Non-pigmented ciliary epithelial cell (primary cell): ENCODE measurements at regions not wholly inside any gene's neighbourhood (a gene's known extent, or its start where the extent isn't known, plus 50 kb on each side); places are given as distances from the start of the nearest gene placed in this dataset.
"Not testable (repeated sequence)": the region's sequence is repeated elsewhere in the genome, so short reads cannot be mapped to it uniquely, and the experiment has no call there.

Experiments used
- DNase-seq: peaks from one replicate; pipeline ENCODE4 v3.0.0-alpha.2; 2010; ENCODE audit warnings: low read depth

DNA sequence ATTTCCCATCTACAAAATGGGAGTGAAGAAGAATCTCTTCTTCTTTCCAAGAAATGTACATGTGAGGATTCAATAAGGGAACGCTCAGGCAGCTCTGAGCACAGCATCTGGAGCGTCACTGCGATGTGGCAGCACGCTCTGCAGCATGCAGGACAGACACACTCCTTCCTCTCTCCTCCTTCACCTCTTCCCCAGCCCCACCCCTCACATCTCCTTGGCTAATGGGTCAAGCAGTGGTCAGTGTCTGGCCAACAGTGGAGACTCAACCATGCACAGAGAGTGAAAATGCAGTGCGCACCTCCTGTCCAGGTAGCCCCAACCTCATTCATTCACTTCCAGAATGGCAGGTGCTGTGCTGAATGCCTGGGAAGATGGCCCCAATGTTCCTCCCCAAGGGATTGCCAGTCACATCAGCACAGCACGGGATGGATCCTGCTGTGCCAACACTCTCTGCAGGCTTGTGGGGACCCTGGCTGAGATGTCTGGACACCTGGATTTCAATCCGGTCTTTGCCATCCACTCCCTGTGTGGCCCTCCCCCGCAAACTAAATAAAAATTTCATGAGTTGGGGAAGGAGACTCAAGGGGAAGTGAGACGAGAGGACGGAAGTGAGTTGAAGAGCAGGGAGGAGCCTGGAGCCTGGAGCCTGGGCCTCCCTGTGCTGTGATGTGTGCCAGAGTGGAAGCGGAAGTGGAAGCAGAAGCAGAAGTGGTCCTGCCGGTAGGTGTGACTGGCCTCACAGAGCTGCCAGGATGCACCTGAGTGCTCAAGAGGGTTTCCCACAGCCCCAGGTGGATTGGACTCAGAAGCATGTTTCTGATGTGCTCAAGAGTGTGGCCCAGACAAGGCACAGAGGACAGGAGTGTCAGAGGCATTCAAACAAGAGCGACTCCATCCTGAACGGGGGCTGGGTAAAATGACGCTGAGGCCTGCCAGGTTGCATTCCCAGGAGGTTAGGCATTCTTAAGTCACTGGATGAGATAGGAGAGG lies 163.9 kb downstream of the SMAD6 start:
- DNase-seq = no peak

DNA sequence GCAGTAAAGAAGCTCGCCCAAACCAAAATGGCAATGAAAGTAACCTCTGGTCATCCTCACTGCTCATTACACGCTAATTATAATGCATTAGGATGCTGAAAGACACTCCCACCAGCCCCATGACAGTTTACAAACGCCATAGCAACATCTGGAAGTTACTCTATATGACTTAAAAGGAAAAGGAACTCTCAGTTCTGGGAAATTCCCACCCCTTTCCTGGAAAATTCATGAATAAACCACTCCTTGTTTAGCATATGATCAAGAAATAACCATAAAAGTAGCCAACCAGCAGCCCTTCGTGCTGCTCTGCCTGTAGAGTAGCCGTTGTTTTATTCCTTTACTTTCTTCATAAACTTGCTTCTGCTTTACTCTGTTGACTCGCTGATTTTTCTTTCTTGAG lies 164.6 kb downstream of the SMAD6 start:
- DNase-seq = no peak

DNA sequence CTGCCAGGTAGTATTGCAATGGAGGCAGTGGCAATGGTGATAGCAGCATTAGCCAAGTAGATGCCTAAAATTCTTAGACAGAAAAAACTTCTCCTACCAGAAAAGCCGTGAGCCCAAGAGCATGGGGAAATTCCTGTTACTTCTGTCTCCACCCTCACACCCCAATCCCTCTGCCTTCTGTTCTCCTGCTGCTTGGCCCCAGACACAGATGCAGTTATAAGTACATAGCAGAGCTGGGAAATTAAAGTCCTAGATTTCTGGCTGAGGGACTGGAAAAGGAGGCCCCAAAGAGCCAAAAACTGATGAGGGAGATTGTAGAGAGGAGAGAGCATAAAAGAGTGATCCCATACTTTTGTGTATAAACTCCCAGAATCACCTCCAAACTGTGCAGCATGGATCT lies 166.9 kb downstream of the SMAD6 start:
- no peak for DNase-seq

DNA sequence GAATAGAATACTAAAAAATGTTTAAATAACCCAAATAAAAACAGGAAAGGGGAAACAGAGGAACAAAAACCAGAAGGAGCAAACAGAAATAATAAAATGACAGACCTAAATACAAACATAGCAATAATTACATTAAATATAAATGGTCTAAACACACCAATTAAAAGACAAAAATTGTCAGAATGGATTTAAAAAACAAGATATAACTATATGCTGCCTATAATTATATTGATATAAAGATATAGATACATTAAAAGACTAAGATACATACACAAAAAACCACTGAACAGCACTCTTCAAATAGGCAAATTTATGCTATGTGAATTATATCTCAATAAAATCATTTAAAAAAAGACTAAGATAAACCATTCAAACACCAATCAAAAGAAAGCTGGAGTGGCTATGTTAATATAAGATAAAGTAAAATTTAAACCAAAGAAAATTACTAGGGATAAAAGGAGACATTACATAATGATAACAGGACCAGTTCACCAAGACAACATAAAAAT lies 168.9 kb downstream of the SMAD6 start:
- DNase-seq = no peak

- DNase-seq = no peak
These were observed 170.4 kb downstream of the SMAD6 start for GRCh38 chr15:66872405-66872804.

GRCh38 chr15:66873331-66873730 lies 171.3 kb downstream of the SMAD6 start:
- not testable (repeated sequence) for DNase-seq

DNA sequence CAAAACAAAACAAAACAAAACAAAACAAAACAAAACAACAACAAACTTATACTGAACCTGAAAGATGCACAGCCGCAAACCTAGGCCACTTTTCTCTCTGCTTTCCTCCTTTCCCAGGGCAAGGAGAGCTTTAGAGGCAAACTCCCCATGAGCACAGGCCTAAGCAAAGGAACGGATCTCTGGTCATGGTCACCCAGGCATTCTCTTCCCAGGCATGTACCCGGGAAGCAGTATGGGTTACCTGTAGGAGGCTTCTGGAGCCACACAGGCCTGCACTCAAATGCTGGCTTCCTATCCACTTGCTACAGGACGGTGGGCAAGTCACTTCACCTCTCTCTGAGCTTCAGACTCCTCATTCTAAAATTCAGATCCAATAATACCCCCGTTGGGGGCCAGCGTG lies 171.8 kb downstream of the SMAD6 start:
- no peak for DNase-seq

DNA sequence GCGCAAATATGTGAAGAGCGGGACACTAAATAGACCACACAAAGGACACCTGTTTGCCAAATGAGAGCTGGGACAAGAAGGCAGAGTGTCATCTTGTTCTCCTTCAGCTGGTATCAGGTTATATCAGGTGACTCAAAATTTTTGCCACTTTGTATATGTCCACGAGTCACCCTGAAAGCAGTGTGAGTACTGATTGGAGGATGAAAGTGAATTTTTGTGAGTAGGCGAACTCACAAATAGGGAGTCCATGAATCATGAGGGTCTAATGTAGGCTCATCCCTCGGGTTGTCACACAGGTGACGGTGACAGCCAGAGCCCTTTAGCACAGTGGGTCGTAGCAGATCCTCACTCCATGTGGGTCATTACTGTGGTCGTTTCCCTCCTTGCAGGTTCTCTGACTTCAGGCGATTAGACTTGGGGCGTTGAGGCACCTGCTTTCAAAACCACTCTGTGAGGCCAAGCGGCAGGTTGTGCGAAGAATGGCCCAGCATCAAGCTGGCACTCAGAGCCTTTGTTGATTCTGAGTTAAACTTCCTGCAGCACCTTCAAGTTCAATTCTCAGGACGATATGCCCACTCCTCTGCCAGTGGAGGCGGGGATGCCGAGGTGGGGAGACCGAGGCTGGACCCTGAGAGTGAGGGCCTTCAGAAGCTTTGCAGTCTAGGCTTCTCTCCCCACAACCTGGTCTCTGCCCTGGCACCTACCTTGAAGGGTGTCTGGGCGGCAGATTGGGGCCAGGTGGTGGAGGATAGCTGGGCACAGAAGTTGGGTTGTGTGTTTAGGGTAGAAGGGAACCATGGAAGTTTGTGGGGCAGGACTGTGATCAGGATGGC lies 173.8 kb downstream of the SMAD6 start:
- DNase-seq = no peak

GRCh38 chr15:66876421-66876730 lies 174.3 kb downstream of the SMAD6 start:
- DNase-seq = no peak

GRCh38 chr15:66876731-66877476 lies 174.9 kb downstream of the SMAD6 start:
- DNase-seq = no peak

GRCh38 chr15:66877477-66878271 lies 175.6 kb downstream of the SMAD6 start:
- no peak for DNase-seq

GRCh38 chr15:66878761-66879160 lies 176.7 kb downstream of the SMAD6 start:
- DNase-seq = no peak

GRCh38 chr15:66879531-66880368 lies 177.7 kb downstream of the SMAD6 start:
- no peak for DNase-seq

GRCh38 chr15:66880380-66881155 lies 178.5 kb downstream of the SMAD6 start:
- no peak for DNase-seq

DNA sequence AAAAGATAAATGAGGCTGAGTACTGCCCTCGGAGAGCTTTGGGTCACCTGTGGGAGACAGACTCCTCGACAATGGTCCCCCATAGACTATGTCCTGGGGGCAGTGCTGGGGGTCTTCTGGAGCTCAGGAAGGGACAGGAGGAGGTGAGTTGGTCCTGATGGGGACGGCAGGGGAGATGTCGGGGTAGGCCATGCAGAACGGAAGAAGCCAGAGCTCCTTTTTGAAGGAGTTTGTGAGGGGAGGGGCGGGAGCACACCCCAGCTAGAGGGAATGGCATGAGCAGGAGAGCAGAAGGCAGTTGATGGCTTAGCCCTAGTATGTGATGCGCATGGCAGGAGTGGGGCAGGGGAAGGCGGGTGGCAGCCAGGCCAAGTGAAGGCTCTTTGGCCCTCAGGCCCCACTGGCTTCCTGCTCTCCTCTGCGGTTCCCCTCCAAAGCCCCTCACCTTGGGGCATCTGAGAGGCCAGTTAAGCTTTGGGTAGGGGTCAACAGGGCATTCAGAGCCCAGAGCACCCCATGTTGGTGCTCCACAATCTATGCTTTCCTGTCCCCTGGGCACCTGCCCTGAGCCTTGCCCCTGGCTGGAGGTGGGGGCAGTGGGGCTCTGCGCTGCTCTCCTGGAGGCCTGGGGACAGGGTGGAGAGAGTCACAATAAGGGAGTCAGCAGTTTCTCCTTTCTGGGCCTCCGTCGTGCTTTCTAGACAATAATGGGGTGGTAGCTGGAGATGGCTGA lies 179.3 kb downstream of the SMAD6 start:
- no peak for DNase-seq

GRCh38 chr15:66882251-66883020 lies 180.4 kb downstream of the SMAD6 start:
- DNase-seq = no peak

DNA sequence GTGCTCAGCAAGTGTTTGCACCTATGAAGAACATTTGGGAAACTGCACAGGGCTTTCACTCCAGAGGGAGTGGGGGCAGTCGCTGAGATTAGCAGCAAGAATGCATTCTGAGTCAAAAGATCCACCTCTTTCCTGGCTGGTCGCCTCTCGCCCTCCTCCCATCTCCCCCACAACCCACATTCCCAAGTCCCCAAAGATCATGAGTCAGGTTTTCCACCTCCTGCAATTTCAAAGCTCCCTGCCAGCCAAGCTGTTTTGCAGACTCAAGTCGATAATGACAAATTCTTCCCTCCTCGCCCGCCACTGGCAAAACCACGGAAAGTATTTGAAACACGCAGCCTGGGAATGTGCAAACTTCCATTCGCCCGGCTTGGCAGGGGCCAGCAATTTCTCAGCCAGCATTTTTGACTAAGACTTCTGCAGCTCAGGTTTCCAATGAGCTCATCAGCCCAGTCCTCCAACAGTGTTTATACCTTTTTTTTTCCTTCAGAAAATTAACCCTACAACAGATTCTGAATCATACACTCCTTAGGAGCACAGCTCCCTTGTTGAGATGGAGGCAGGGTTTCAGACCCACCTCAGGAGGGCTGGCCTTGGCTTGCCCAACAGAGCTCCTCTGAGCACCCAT lies 181.4 kb downstream of the SMAD6 start:
- DNase-seq = peak; percentile 100
